ENCODE measurements at regions not wholly inside any gene's neighbourhood (a gene's known extent, or its start where the extent isn't known, plus 50 kb on each side); places are given as distances from the start of the nearest gene placed in this dataset.
"Not testable (repeated sequence)": the region's sequence is repeated elsewhere in the genome, so short reads cannot be mapped to it uniquely, and the experiment has no call there.

GRCh38 chr4:34891892-34892291, 1352.4 kb downstream of the ARAP2 start:
- ATAC-seq (ENCODE audit: poor library complexity) (no peak), DNase-seq (no peak)
- intact Hi-C loops (cut with DNase I), result no loop called here

- DNase-seq, result no peak
- intact Hi-C loops (cut with DNase I), result no loop called here
- ATAC-seq (ENCODE audit: poor library complexity), result no peak
Observed at GRCh38 chr4:34893382-34893781, 1350.9 kb downstream of the ARAP2 start.

GRCh38 chr4:34920032-34920431, 1324.3 kb downstream of the ARAP2 start:
- no peak for DNase-seq
- no peak for ATAC-seq (ENCODE audit: poor library complexity)
- intact Hi-C loops (cut with DNase I), result no loop called here

GRCh38 chr4:34921391-34921790, 1322.9 kb downstream of the ARAP2 start:
- intact Hi-C loops (cut with DNase I), result no loop called here
- ATAC-seq (ENCODE audit: poor library complexity) (no peak), DNase-seq (no peak)

- DNase-seq (no peak), ATAC-seq (ENCODE audit: poor library complexity) (no peak)
- intact Hi-C loops (cut with DNase I), result no loop called here
Observed at GRCh38 chr4:34922325-34922724, 1322.0 kb downstream of the ARAP2 start.

- ATAC-seq (ENCODE audit: poor library complexity) (no peak), DNase-seq (no peak)
- intact Hi-C loops (cut with DNase I), result no loop called here
Observed at GRCh38 chr4:34932591-34932990, 1311.7 kb downstream of the ARAP2 start.

GRCh38 chr4:34935739-34936138, 1308.6 kb downstream of the ARAP2 start:
- ATAC-seq (ENCODE audit: poor library complexity), result no peak
- intact Hi-C loops (cut with DNase I), result no loop called here

GRCh38 chr4:34939073-34939472, 1305.2 kb downstream of the ARAP2 start:
- intact Hi-C loops (cut with DNase I), result no loop called here
- DNase-seq (no peak), ATAC-seq (ENCODE audit: poor library complexity) (no peak)

More at GRCh38 chr4:34935739-34936138, 1308.6 kb downstream of the ARAP2 start:
- no peak for DNase-seq

GRCh38 chr4:34943741-34944386, 1300.5 kb downstream of the ARAP2 start:
- ATAC-seq (ENCODE audit: poor library complexity) (no peak), DNase-seq (no peak)
- intact Hi-C loops (cut with DNase I), result no loop called here

GRCh38 chr4:34950926-34951325, 1293.4 kb downstream of the ARAP2 start:
- intact Hi-C loops (cut with DNase I), result no loop called here
- no peak for ATAC-seq (ENCODE audit: poor library complexity)
- DNase-seq, result no peak

- DNase-seq (no peak), ATAC-seq (ENCODE audit: poor library complexity) (no peak)
- intact Hi-C loops (cut with DNase I), result no loop called here
Observed at GRCh38 chr4:34953145-34953799, 1291.0 kb downstream of the ARAP2 start.

- DNase-seq (no peak), ATAC-seq (ENCODE audit: poor library complexity) (no peak)
- intact Hi-C loops (cut with DNase I), result no loop called here
Observed at GRCh38 chr4:34964613-34965012, 1279.7 kb downstream of the ARAP2 start.

GRCh38 chr4:34972189-34972588, 1272.1 kb downstream of the ARAP2 start:
- DNase-seq, result no peak
- no peak for ATAC-seq (ENCODE audit: poor library complexity)
- intact Hi-C loops (cut with DNase I), result no loop called here

- no peak for ATAC-seq (ENCODE audit: poor library complexity)
- intact Hi-C loops (cut with DNase I), result no loop called here
- DNase-seq, result no peak
Observed at GRCh38 chr4:34973650-34974312, 1270.5 kb downstream of the ARAP2 start.

GRCh38 chr4:34974313-34974680, 1270.0 kb downstream of the ARAP2 start:
- intact Hi-C loops (cut with DNase I), result no loop called here

GRCh38 chr4:35021222-35021621, 1223.1 kb downstream of the ARAP2 start:
- intact Hi-C loops (cut with DNase I), result not testable (repeated sequence)

More at GRCh38 chr4:34974313-34974680, 1270.0 kb downstream of the ARAP2 start:
- DNase-seq (no peak), ATAC-seq (ENCODE audit: poor library complexity) (no peak)

GRCh38 chr4:35025152-35025834, 1219.0 kb downstream of the ARAP2 start:
- no peak for DNase-seq
- intact Hi-C loops (cut with DNase I), result no loop called here
- ATAC-seq (ENCODE audit: poor library complexity), result no peak

More at GRCh38 chr4:35021222-35021621, 1223.1 kb downstream of the ARAP2 start:
- ATAC-seq (ENCODE audit: poor library complexity); DNase-seq: not testable (repeated sequence)

- DNase-seq (no peak), ATAC-seq (ENCODE audit: poor library complexity) (no peak)
- intact Hi-C loops (cut with DNase I), result no loop called here
Observed at GRCh38 chr4:35038079-35038805, 1206.1 kb downstream of the ARAP2 start.

- intact Hi-C loops (cut with DNase I), result no loop called here
- ATAC-seq (ENCODE audit: poor library complexity) (no peak), DNase-seq (no peak)
Observed at GRCh38 chr4:35038845-35039244, 1205.5 kb downstream of the ARAP2 start.
